GM19023 (cell line): ENCODE measurements at regions not wholly inside any gene's neighbourhood (a gene's known extent, or its start where the extent isn't known, plus 50 kb on each side); places are given as distances from the start of the nearest gene placed in this dataset.
"Not testable (repeated sequence)": the region's sequence is repeated elsewhere in the genome, so short reads cannot be mapped to it uniquely, and the experiment has no call there.

Experiments
- ATAC-seq: cut with Tn5 transposase; IDR thresholded peaks from one replicate; pipeline ENCODE4 v1.9.1; 2021; ENCODE audit warnings: mild to moderate bottlenecking, moderate library complexity; ENCODE audit not compliant: unreplicated experiment

DNA sequence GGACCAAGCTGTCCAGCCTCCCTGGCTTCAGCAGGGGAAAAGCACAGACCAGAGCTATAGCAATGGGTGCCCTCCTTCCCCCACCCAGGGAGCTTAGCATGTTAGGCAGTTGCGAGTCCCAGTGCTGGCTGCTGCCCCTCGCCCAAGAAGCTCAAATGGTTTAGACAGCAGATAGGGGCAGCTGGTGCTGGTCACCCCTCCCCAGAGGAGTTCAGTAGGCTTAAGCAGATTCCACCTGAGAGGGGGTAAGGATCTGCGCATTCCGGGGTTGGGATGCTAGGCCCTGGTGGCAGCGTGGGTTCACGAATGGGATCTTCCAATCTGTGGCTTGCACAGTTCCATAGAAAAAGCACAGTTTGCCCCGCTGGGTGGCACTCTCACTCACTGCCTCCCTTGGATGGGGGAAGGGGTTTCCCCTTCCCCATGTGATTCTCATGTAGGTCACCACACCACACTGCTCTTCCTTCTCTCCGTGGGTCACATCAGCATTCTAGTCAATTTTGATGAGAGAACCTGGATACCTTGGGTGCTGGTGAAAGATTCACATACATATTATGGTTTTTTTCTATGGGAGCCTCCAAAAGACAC is 665.6 kb downstream of the C12orf50 start:
- ATAC-seq: no peak

DNA sequence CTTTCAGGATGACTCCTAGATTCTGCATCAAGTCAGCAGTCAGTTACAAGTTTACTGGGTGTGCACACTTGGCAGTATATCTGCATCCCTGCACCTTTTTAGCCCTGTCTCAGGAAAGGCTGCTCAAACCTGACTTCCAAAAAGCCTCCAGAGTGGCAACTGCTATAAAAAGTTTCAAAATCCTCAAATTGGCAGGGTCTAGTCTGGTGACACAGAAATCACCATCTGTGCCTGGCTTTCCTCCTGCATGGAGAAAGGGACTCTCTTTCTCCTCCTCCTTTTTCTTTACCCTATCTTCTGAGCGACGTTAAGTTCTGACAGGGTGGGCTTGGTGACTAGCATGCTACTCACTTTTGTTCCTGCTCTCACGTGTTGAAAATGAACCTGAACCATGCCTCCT is 679.5 kb downstream of the C12orf50 start:
- ATAC-seq: no peak

DNA sequence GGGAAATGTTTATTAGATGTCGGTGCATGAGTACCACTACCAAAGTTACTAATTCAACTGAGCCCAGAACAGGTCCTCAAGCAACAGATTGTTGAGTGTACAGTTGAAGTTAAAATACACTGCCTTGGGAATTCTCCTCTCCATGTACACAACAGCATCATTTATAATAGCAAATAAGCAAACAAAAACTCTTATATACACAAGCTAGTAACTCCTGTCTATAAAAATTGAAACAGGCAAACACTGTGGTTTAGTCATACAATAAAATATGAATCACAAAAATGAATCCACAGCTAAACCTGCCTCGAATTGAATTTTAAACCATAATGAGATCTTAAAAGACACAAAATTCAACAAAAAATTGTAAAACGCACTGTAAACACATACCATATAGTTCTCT is 681.1 kb downstream of the C12orf50 start:
- ATAC-seq: no peak

DNA sequence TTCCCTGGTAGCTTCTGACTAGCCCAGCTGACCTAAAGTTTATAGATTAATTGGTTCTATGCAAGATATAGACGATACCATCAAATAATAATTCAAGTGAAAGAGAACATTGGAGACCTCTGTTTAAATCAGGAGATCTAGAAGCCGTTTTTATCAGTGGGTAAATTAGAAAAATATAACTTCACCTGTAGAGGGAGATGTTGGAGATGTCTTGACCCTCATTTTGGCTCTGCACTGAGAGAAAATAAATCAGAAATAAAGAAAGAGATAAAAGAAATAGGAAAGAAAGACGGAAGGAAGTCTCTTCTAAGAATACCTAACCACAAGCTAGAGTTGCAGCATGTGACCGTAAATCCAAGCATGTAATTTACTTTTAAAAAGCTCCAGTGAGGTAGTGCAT is 684.5 kb downstream of the C12orf50 start:
- ATAC-seq: no peak

DNA sequence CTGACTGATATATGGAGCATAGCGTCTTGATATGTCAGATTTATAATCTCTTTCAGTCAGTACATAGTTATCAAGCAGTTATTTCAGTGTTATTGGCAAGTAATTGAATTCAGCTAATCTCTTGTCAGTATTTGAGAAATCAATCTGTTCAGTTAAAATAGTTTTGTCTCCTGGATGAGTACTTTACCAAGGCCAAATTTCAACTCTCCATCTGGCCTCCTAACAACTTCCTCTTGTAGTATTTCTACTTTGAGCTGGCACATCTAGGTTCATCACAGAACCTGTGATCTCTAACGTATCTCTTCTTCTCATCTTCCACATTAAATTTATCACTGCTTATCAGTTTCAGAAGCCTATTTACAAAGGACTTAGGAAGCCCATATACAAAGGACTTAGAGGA is 690.5 kb downstream of the C12orf50 start:
- ATAC-seq: no peak

DNA sequence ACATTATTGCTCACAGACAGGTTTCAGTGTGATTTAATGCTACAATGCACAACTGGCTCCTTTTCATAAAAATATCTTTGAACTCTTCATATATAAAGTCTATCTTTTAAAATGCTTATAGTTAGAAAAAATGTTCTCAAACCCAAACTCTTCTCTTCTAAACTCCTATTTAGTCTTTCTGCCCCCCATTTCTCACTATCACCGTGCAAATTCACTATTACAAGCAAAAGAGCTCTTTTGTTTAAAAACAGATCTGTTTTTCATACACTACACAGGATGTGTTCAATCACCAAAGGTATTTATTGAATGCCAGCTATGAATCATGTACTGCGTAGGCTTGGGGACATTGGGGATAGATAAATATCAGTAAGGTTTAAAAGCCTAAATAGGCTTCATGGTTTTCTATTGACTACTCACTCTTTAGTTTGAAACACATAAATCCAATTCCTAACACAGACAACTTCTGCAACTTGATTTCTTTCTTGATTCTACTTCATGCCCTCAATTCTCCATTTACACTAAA is 692.3 kb downstream of the C12orf50 start:
- ATAC-seq: no peak

DNA sequence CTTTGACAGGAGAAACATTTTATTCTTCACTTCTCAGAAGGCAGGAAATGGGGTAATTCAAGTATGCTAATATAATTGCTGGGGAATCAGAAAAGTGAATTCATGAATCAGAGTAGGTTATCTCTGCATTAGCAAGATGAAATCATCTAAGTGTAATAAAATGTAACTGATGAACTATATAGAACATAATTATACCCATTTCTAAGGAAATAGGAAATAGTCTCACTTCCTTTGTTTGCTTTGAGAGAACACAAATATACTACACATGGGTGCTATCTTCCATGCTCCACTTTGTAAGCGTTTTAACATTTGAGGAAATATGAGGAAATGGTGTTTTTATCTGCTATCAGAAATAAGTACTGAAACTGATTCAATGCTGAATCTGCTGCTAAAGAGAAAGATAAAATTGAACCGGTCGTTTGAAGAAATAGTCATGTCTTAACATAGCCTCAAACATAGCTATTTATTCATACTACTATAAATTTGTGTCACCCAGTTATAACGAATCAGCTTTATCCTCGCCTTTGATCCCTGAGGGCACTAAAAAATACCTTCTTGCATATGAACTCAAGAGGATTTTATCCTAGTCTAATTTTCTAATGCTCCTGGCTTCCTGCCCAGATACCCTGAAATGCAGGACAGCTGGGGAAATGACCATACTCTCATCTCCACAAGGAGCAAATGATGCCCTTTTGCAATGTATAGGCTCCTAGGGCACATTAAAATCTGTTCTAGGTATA is 696.0 kb downstream of the C12orf50 start:
- ATAC-seq: no peak

DNA sequence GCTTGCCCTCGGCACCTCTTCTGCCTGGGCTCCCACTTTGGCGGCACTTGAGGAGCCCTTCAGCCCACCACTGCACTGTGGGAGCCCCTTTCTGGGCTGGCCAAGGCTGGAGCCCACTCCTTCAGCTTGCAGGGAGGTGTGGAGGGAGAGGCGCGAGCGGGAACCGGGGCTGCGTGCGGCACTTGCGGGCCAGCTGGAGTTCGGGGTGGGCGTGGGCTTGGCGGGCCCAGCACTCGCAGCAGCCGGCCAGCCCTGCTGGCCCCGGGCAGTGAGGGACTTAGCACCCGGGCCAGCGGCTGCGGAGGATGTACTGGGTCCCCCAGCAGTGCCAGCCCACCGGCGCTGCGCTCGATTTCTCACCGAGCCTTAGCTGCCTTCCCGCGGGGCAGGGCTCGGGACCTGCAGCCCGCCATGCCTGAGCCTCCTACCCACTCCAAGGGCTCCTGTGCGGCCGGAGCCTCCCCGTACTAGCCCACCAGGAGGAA is 699.1 kb downstream of the C12orf50 start:
- ATAC-seq: not testable (repeated sequence)

DNA sequence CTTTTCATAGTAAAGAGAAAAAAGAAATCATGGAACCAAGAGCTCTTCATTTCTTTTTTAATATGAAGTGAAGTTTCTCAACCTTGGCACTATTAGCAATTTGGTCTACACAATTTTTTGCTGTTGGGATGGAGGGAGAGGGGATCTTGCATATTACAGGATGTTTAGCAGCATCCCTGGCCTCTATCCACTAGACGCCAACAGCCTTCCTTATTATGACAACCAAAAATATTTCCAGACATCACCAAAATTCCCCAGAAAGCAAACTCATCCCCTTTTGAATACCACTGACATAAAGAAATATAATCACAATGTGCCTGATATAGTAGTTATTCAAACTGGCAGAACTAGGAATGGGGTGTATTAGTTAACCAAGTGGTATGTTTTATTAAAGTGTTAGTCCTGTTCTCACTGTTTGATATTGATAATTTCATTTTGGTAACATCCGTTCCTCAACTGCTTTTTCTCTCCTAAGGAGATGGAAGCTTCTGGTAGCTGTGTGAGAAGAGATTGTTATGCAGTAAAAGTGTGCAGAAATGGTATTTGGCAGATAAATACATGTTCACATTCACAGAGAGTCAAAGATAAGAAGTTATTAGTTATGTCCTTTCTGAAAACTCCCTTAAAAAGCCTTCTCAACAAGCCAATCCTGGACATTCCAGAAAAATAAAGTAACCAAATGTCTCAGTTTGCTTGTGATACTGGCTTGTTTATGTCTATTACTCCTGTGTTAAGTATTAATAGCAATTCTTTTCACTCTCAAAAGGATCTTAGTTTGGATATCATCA is 699.9 kb downstream of the C12orf50 start:
- no peak for ATAC-seq

DNA sequence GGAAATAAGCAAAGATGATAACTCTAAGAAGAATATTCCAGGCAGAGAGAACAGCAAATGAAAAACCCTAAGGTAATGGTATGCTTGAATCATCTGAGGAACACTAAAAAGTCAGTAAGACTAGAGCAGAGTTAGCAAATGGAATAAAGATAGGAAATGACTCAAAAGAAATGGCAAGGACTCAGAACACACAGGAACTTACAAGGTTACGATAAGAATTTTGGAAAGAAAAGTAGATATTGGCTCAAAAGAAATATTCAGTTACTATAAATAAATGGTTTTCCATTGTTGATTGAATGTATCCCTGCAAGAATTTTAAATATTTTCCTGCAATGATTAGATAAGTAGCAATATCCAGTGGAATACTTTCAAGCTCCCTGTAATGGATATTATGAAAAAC is 705.8 kb downstream of the C12orf50 start:
- ATAC-seq: no peak

DNA sequence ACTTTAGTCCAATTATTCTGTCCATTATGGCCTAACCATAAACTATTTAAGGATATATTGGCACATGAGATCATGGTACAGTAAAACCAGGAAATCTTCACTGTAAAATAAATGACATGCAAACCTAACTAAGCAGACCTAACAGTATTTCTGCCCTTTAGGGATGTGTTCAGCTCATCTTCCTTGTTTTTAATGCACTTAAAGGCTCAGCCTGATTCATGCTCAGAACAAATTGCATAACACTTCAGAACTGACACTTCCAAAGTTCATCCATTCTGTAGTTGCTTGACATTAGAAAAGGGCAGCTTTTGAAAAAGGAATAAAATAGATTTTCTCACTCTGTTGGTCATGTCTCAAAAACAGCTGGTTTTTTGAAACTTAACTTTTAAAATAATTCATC is 708.5 kb downstream of the C12orf50 start:
- ATAC-seq: no peak

DNA sequence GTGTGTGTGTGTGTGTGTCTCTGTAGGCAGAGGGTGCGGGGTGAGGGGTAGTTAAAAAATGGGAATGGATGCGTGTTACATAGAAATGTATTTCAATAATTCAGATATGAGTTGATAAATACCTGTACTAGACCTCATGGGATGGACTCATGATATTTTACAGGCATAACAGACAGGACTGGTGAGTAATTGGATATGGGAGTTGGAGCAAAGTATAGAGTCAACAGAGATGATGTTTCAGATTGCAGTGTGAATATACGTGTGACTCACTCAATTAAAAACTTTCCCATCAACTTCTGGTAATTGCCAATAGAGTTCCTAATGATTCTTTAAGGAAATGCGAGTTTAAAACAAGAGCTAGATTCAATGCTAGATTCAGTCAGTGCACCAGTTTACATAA is 711.9 kb downstream of the C12orf50 start:
- ATAC-seq: no peak

DNA sequence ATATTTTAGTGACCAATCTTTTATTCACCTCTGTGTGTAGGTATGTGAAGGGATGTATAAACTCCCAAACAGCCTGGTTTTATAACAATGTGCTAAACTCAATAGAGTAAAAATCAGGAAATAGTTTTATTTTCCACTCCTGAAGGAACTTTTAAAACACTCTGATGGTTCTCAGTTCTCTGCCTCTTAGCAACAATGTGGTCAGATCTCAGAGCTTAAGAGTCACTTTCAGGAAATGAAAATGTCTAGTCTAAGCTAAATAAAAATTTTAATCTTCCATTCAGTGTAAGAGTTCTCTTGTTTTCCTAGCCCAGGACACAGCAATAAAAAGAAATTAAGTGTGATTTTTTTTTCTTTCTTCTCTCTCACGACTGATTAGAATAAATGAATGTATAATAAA is 718.0 kb downstream of the C12orf50 start:
- no peak for ATAC-seq

DNA sequence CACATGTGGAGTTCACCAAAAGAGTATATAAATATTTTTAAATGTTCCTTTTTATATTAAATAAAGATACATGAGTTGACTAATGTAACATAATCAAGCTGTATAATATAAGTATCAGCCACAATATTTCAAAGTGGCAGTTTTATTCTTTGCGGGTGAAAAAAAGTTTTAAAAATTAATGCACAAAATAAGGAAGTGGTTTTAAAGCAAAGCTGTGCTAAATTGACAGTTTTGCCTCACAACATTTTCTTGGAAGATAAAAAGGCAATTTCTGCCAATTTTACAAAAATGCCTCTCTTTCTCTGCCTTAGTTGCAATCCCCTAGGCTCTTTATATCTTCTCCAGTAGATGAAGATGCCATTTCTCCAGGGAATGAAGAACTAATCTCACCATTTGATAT is 719.1 kb downstream of the C12orf50 start:
- no peak for ATAC-seq

DNA sequence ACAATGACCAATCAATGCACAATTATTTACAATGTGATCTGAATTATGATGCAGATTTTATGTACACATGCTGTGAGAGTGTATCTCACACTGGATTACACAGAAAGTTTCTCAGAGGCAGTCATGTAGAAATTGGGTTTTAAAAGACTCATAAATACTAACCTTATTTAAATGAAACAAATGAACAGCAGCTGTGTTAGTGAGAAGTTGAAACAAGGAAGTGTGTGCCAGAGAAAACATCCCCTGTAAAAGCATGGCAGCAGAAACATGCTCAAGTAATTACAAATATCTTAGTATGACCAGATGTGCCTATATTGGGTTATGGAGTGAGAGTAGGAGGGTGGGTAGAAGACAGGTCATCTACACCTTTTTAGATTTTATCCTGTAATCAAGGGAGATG is 723.7 kb downstream of the C12orf50 start:
- no peak for ATAC-seq

DNA sequence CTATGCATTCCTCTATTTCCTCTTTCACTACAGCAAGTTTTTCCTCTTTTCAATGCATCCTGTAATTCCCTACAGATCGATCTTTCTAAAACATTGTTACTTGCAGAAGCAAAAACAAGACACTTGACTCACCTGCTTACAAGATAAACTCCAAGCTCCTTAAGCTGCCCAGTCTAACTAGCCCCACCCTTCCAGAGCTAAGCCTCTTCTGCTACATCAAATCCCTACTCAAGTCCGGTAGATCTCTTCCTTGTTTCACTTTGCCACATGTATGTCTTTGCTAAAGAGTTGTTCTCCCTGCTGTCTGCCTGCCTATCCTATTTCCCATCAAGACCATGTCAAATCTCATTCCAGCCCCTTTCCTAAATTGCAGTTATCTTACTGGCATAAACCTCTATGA is 724.8 kb downstream of the C12orf50 start:
- ATAC-seq: no peak

DNA sequence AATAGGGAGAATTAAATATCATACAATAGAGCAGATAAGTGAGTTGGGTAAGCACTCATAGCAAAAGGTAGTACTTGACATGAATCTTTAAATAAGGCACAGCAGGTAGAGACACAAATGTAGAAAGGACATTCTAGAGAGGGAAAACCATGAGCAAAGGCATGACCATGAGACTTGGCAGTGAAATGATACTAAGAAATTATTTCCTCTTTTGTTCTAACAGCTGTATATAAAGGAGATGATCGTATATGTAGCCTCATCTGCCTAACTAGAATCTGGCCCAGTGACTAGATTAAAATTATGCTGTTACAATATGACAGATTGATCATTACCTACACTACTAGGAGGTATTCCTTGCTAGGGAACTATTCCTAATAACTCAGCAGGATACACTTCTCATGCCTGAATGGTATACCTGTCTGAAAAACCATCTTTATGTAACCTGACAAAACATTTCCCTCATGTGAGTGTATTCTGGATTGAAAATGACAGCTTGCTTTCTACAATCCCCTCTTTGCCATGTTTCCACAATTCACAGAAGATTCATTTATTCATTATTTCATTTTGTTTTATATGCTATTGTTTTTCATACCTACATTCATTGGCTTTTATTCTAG is 725.7 kb downstream of the C12orf50 start:
- no peak for ATAC-seq

DNA sequence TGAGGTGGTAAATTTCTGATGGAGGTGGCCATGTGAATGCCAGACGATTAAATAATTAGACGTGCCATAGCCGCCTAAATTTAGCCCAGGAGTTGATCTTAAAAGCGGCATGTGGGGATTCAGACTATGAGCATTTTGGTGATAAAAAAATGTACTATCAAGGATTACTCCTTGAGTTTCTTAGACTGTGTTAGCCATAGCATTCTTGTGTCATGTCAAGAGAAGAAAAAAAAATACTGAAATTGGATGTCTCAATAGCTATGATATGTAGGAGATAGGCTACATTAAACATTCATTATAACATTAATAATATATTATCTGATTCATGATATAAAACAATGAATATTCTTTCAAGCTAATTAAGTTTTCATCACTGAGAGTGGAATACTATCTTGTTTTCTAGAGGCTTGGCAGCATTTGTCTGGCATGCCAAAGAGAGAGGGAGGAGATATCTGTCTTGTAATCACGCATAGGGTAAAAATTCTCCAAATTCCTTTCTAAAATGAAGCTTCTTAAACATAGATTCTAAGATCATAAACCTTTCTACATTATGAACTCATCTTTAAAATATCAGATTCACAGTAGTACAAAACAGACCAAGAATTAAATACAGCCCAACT is 727.0 kb downstream of the C12orf50 start:
- no peak for ATAC-seq

DNA sequence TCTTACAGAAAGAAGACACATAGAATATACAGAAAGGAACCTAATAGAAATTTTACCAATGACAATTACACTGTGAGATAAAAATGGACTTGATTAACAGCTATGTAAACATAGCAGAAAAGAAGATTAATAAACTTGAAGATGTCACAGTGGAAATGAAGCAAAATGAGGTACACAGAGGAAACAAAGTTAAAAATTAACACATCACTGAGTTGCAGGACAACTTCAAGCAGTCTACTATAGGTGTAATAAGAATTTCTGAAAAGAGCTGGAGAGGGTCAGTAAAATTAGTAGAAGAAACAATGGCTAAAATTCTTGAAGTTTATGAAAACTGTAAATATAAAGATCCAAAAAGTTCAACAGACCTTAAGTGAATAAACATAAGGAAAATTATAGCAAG is 738.7 kb downstream of the C12orf50 start:
- ATAC-seq: no peak

DNA sequence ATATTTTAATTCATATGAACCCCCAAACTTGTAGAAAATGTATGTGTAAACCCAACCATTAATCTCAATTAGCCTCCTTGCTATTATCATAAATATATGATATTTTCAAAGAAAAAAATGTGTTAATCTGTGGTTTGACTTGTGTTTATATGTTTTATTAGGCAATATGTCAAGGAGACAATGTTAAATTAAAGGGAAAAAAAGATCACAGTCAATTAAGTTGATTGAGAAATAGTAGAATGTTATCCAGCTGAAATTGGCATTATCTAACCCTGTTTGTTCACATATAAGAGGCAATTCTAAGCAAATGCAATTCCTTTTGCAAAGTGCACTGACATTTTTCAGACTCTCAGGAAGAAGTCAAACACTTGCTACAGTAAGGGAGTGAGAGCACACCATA is 745.3 kb downstream of the C12orf50 start:
- ATAC-seq: no peak

DNA sequence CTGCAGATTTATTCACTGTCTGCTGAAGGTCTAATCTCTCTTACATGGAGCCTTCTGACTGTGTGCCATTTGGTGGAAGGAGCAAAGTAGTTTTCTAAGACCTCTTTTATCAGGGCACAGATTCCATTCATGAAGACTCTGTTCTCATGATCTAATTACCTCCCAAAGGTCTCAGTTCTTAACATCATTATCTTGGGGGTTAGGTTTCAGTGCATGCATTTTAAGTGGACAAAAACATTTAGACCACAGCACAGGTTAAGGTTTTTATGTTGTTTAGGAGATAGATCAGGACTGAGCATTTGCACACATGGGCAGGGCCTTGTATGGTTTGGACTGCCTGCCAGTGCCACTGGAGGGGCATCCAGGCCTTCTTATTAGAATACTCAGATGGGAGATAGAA is 746.1 kb downstream of the C12orf50 start:
- no peak for ATAC-seq
